ENCODE measurements at regions not wholly inside any gene's neighbourhood (a gene's known extent, or its start where the extent isn't known, plus 50 kb on each side); places are given as distances from the start of the nearest gene placed in this dataset.
"Not testable (repeated sequence)": the region's sequence is repeated elsewhere in the genome, so short reads cannot be mapped to it uniquely, and the experiment has no call there.

- DNase-seq = not testable (repeated sequence)
Observed at GRCh38 chr15:69774258-69774657, 321.6 kb downstream of the RPLP1 start.

- not testable (repeated sequence) for DNase-seq
Observed at GRCh38 chr15:69774711-69775110, 322.1 kb downstream of the RPLP1 start.

GRCh38 chr15:69777356-69777755, 320.4 kb downstream of the TLE3 start:
- DNase-seq = no peak

GRCh38 chr15:69780374-69780773, 317.3 kb downstream of the TLE3 start:
- DNase-seq = no peak

- DNase-seq = no peak
Observed at GRCh38 chr15:69780981-69781380, 316.7 kb downstream of the TLE3 start.

- DNase-seq = no peak
Observed at GRCh38 chr15:69781411-69782125, 316.1 kb downstream of the TLE3 start.

GRCh38 chr15:69782139-69782658, 315.5 kb downstream of the TLE3 start:
- DNase-seq = no peak

- DNase-seq = no peak
Observed at GRCh38 chr15:69782809-69783208, 314.9 kb downstream of the TLE3 start.

- DNase-seq = no peak
Observed at GRCh38 chr15:69783211-69783610, 314.5 kb downstream of the TLE3 start.

GRCh38 chr15:69784798-69785566, 312.7 kb downstream of the TLE3 start:
- DNase-seq = no peak

GRCh38 chr15:69786136-69786701, 311.5 kb downstream of the TLE3 start:
- no peak for DNase-seq

GRCh38 chr15:69787791-69788190, 309.9 kb downstream of the TLE3 start:
- DNase-seq = no peak

GRCh38 chr15:69789648-69790393, 307.9 kb downstream of the TLE3 start:
- DNase-seq = no peak

- DNase-seq = no peak
Observed at GRCh38 chr15:69790632-69791031, 307.1 kb downstream of the TLE3 start.

- no peak for DNase-seq
Observed at GRCh38 chr15:69792823-69793222, 304.9 kb downstream of the TLE3 start.

GRCh38 chr15:69793431-69793780, 304.3 kb downstream of the TLE3 start:
- DNase-seq = no peak

GRCh38 chr15:69793781-69794451, 303.8 kb downstream of the TLE3 start:
- no peak for DNase-seq

- DNase-seq = no peak
Observed at GRCh38 chr15:69794645-69795469, 302.9 kb downstream of the TLE3 start.

- DNase-seq = no peak
Observed at GRCh38 chr15:69795601-69796000, 302.1 kb downstream of the TLE3 start.

GRCh38 chr15:69797051-69797595, 300.6 kb downstream of the TLE3 start:
- no peak for DNase-seq

- no peak for DNase-seq
Observed at GRCh38 chr15:69797615-69798014, 300.1 kb downstream of the TLE3 start.

Measured in midbrain (tissue), 1 donor.